GM18868 (cell line): ENCODE measurements at regions not wholly inside any gene's neighbourhood (a gene's known extent, or its start where the extent isn't known, plus 50 kb on each side); places are given as distances from the start of the nearest gene placed in this dataset.
A peak's percentile ranks its signal among the peaks of the same experiment; 100 is the strongest.

ENCODE experiments used
- ATAC-seq: cut with Tn5 transposase; IDR thresholded peaks from one replicate; pipeline ENCODE4 v1.9.1; 2021; ENCODE audit warnings: mild to moderate bottlenecking, moderate library complexity; ENCODE audit not compliant: unreplicated experiment

DNA sequence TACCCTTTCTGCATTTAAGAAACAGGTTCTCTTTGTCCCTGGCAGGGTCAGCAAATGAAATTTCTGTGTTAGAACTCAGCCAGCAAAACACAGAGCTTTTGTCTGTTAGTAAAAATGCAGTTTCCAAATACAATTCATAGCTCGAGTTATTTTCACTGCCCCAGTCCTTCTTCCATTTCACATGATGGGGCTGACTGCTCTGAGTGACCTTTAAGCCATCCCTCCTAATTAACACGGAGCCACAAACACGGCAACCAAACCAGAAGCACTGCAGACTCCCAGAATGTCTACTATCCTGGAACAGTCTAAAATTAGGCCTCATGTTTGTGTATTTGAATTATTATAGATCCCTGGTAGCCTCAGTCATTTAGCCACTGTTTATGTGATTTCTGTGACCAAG is 99.1 kb upstream of the RGS4 start:
- ATAC-seq: no peak

DNA sequence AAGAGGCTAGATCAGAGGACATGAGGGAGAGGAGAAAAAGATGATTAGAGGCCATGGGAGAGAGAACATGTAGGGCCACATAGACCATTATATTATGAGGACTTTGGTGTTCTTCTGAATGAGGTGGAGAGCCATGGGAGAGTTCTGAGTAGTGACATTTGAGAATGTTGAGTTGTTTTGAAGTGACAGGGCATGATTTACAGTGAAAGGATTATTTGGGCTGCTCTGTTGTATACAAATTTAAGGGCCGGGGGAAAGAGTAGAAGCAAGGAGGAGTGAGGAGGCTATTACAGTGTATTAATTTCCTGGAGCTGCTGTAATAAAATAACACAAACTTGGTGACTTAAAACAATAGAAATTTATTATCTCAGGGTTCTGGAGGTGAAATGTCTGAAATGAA is 102.5 kb upstream of the RGS4 start:
- no peak for ATAC-seq

DNA sequence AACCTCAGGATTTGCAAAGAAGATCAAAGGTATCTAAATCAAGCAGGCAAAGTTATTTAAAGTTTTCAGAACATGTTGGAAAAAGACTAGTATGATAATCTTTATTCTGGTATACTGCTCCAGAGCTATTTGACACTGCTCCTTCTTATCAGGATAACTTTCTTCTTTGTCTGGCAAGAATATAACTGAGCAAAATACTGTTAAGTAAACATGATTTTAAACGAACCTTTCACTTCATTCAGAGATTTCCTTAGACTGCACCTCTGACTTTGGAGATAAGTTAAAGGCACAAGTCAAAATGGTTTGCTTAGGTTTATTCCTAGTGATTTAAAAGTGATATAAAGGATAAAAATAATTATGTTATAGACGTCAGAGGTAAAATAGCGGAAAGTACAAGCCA is 103.9 kb upstream of the CCDC190 start:
- ATAC-seq: no peak

DNA sequence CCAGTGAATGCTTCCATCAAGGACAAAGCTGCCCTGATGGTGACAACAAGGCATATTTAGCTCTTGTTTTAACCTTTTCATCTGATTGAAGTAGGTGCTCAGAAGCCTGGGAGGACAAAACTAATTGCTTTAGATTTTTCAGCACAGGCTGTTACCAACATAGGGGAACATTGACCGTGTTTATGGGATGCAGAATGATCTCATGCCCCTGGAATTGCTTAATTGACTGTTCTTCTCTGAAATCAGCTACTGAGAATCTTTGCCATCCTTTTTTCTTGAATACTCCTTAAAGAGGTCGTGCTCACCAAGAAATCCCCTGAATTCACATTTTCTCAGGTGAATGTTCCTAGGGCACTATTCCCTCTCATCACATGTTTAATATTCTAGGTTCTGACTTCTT is 95.9 kb upstream of the CCDC190 start:
- ATAC-seq: no peak

DNA sequence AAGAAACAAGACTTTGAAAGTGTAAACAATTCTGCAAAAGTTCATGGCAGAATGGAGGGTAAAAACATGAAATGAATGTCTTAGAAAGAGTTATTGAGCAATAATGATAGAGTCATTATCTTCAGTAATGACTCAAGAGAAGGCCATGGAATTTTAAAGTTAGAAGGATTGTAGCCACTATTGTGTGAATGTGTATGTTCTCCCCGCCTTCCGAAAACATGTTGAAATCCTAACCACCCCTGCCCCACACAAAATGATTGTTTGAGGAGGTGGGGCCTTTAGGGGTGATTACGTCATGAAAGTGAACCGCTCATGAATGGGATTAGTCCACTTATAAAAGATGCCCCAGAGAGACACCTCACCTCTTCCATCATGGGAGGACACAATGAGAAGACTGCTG is 93.8 kb upstream of the CCDC190 start:
- no peak for ATAC-seq

DNA sequence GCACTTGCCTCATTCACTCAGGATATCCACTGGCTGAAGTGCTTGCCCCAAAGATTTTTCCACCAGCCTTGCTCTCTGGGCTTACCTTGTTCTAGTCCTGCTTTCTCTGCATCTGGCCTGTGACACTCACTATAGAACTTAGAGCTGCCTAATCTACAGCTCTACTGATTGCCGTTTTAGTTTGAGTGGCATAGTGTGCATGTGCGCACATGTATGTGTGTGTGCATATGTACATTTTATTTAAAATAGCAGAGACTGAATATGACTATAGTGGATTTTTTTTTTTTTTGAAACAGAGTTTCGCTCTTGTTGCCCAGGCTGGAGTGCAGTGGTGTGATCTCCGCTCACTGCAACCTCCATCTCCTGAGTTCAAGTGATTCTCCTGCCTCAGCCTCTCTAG is 92.0 kb upstream of the CCDC190 start:
- ATAC-seq: no peak

DNA sequence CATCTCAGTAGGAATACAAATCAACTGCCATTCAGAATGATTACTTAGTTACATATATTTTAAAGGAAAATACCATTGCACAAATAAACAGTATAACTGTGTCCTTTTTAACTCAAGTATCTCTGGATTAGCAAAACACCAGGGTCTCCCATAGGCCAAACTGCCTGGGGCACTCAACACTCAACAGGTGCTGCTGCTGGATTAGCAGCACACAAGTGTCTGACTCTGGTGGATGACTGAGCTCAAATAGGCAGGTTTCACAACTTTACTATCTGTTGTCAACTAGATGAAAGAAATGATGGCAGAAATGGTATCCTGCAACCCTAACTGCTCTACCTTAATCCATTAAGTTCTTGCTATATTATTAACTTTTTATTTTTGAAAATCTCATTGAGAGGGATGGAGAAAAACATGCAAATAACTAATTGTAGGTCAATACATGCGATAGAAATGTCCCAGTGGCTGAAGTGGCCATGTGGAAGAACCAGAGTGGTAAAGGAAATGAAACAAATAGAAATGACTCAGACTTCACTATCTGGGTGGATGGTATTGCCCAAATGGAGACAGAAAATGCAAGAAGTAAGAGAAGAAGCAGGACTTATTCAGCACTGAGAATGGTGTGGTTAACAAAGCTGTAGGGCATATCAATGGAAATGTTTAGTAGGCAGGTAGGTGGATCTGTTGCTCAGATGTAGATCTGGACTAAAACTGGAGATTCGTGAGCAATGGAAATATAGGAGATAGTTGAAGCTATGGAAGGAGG is 90.8 kb upstream of the CCDC190 start:
- peak; percentile 96 for ATAC-seq

DNA sequence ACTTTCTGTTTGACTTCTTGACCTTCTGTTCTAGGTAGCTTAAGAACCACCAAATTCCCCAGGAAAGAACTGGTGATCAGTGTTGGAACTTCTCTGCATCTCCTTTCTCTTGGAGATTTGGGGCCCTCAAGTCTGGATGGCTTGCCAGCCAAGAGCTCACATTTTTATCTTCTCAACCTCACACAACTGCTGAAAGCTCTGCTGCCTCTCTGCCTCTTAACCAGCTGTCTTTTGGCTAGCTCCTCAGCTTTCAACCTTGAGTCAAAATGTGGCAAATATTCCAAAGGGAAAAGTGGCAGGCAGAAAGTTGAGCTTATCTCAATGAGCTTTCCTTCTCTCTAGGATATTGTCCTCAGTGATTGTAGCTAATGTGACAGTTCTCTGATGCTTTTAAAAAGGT is 89.2 kb upstream of the CCDC190 start:
- ATAC-seq: no peak

DNA sequence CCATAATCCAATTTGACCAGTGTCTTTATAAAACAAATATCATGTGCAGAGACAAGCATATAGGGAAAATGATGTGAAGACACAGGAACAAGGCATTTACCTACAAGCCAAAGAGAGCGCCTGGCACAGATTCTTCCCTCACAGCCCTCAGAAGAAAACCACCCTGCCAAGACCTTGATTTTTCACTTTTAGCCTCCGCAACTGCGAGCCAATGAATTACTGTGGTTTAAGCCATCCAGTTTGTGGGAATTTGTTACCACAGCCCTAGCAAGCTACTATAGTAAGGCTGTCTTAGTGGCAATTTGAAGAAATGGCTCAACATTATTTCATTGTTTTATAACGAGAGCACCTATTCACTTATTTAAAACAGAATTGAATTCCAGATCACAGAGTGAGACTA is 85.7 kb upstream of the CCDC190 start:
- no peak for ATAC-seq

DNA sequence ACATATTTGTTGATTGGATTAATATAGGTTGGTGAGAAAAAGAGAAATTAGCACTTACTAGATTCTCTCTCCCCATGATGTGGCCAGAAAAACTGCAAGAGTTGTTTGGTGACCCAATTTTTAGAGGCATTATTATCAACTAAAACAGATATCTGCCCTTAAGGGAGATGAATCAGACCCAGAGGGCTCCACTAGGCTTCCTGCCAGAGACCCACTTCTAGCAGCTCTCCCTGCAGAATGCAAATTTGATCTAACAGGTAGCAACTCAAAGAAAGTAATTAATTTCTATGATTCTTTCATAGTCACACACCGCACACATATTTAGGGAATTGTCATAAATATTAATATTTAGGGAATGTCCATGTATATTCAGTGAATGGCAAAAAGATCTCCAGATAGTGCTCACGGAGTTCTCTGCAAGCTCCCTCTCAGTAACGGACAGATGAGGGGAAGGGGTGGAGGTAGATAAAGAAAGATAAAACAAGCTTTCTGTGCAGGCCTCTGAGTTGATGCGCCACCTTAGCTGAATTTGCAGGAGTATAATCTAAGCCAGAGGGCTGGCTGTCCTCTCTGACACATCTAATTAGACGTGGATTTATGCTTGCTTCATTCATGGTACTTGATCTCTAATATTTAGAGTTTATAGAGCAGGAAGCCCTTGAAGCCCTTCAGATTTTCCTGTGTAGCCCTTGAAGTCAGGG is 84.1 kb upstream of the CCDC190 start:
- no peak for ATAC-seq

DNA sequence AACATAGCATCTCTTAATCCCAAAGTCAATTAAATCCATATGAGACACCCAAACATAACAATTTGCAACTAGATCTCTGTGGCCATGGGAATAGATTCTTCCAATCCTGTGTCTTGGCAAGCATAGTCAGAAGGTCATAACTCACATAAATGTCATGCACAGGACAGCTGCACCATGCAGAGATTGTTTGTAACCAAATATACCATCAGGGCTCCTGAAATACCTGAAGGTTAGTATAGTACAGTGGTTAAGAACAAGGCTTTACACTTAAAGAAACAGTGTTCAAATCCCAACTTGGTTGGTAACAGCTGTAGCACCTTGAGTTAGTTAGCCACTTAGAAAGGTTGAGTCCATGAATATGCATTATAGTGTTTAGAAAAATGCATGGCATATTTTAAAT is 82.6 kb upstream of the CCDC190 start:
- ATAC-seq: no peak

DNA sequence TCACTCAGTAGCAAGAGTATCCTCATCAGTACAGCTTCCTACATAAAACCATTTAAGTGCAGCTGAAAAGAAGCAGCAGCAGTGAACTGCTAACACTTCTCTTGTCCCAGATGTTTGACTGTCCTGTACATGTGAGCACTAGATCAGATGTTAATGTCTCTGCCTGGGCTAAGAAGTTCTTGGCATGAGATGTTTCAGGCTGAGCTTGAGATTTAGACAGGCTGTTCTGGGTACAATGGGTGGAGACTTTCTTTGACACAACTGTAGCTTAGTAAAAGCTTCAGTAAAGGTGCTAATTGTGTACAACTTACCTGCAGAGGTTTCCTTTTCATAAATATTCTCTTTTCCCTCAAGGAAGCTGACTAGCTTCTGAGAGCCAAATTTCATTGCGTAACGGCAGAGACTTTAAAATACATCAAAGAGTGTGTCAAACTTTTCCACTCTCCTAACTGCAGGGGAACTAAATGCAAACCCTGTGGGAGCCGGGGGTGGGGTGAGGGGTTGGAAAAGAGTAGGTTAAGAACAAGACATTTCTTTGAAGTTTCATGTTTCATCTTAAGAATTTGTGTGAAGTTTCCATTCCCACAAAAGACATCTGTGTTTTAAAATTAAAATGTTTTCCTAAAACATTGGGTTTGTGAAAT is 82.1 kb upstream of the CCDC190 start:
- ATAC-seq: no peak

DNA sequence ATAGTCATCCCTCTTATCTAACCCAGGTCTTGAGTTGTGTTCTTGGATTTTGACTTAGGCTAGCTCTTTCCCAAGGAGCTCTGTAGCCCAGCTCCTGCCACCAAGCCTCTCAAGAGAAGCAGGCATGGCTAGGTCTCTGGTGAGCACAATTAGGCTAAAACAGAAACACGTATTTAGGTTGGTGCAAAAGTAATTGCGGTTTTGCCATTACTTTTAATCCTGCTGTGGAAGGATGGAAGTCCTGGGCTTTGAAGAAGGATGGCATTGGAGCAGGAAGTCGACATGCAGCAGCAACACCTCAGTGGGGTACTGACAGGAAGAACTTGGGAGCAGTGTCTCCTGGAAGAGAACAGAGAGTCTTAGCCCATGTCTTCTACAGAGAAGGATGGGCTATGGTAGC is 80.0 kb upstream of the CCDC190 start:
- no peak for ATAC-seq

DNA sequence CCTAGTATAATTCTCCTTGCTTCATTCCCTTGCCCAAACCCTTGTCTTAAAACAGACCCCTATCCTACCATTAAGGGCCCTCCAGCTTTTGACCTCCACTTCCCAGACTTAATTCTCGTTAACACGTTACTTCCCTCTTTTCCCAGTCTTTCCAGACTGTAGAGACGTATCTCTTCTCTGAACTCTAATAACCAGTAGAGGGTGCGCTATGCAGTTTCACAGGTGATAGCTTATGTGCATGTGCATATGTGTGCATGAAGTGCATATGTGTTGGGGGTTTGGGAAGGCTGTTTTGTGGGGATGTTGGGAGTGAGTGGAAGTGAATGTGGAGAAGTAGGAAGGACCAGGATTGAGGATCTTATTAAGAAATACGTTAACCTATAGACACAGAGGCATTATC is 78.1 kb upstream of the CCDC190 start:
- no peak for ATAC-seq

DNA sequence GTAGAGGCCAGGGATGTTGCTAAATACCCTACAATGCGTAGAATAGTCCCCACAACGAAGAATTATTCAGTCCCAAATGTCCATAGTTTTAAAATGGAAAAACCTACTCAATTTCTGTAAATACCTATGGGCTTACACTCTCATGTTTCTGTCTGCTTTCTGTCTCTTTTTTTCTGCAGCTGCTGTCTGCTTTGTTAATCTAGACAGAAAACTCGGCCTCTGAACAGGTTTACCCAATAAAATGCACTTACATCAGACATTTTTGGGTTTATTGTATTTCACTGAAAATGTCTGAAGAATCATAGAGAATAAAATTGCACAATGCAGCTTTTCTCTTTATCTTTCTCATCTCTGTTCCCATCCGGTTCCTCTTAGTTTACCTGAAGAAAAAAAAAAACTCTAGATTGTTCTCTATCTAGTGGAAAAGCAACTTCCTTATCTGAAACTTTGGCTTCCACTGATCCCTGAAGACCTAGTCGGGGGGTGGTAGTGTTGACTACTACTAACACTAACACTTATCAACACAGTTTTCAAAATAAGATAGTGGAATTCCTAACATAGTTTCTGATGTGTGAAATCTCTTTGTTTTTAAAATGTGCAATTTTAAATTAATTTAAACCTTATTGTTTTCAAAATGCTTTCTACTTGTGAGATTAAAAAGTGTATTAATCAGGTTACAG is 76.9 kb upstream of the CCDC190 start:
- no peak for ATAC-seq

DNA sequence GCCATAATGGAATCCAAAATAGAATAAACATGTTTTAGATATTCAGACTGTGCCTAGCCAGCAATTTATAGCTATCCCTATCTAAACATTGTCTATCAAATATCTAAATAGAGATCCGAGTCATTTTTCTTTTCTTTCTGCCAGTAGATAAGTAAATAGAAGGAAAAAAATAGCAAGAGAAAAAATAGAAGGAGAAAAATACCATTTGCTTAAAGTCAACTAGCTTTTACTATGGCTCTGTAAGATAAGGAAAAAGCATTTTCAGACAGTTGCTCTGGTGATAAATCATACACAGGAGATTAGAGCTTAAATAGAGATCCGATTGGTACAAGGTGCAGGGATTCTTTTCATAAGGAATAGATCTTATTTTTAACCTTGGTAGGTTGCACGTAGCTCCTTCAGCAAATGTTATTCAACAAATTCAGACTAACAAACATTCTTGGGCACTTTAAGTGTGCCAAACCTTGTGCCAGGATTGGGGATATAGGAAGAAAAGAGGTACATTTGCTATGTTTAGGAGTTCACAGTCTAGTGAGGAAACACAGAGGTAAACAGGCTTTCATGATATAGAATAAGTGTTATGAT is 70.1 kb upstream of the CCDC190 start:
- ATAC-seq: no peak

DNA sequence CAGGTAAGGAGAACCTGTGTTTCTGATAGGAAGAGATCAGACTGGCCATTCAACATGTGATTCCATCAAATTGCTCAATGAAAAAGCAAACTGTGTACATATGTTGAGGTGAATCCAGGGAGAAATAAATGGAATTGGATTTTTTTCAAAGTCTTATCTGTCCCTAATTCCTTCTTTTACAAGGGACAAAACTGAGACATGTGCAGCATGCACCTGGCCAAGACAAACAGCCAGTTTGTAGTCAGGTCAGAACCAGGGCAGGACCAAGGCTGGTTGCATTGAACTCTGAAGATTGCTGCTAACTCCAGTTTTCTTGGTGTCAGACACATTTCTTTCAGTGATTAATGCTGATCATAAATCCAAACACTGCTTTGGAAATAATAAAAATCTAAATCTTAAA is 69.6 kb upstream of the CCDC190 start:
- ATAC-seq: no peak

DNA sequence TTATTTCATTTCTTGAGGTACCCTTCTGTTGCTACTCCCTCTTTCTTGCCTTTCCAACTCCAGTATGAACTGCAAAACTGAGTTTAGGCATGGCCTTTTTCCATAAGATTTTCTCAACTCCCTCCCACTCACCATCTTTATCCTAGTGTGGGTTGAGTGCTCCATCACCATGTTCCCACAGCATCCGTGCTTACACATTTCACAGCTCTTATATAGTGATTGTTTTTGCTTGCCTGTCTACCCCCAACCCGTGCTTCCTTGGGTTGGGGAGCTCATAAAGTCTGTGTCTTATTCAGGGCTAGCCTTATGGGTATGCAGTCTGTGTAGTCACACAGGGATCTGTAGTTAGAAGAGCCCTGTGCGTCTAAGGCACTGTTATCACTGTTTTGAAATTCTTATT is 68.2 kb upstream of the CCDC190 start:
- ATAC-seq: no peak

DNA sequence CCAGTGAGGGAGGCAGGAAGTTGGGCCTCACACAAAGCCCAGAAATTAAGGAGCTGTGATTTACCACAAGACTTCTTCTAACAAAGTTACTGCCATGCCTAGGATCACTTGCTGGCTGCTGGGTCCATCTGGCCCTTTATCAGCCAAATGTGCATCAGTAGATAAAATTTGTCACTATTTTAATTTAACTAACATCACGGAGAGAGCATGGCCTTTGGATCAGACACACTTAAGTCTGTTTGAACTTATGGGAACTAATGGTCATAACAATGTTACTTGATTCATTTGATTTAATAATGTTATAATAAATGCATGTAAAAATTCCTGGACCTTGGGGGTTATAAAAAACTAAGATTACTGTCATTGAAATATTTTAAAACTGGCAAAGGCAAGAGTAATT is 67.2 kb upstream of the CCDC190 start:
- ATAC-seq: no peak

DNA sequence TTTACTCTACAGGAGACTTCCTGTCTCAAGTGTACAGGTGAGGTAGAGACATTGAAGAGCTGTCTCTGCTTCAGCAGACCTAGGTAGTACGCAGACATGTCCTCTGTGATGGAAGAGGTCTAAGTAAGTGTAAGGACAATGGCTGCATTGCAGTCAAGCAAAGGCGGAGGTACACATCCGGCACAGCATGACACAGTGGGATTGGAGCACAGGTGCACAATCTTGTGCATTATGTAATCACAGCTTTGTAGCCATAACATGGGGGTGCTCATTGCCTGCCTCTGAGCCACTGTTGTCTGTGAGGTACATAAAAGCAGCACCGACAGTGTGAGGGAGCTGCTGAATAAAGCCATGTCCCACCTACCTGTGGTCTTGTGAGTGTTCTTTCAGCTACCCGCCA is 66.4 kb upstream of the CCDC190 start:
- no peak for ATAC-seq

DNA sequence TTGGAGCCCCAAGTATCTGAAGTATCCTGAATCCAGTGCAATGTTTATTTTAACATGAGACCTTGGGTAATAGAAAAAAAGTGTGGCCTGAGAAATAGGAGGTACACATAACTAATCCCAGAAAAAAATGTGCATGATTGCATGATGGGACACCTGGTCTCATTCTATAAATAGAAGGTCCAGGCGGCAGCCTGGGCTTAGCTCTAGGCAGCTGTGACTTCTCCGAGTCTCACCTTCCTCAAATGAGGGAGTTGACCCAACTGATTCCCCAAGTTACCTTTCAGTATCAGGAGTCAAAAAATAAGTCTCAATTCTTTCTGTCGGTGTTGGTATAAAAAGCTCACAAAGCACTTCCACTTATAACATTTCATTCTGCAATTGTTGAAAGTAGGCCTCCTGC is 65.9 kb upstream of the CCDC190 start:
- no peak for ATAC-seq
